HepG2 (cell line): ENCODE measurements at regions not wholly inside any gene's neighbourhood (a gene's known extent, or its start where the extent isn't known, plus 50 kb on each side); places are given as distances from the start of the nearest gene placed in this dataset.

Experiments
- ATAC-seq: fragments of 200-7000 bp; cut with Tn5 transposase; 3 replicates; pipeline ENCODE4 v1.9.1; 2020; ENCODE audit warnings: mild to moderate bottlenecking, moderate library complexity
- BruUV-seq: library from RNA; stranded (reverse); fragments of 400-500 nt; replicated peaks from 2 replicates; lab custom pipeline; 2021; lab: Mats Ljungman, UMichigan
- CTCF ChIA-PET: fragments of 300-600 bp; formaldehyde crosslinking; extraction: SDS; loops from one replicate; lab custom pipeline; 2021; ENCODE audit warnings: low total read pairs, inconsistent platforms, low intra/inter-chr PET ratio; lab: Yijun Ruan, JAX
- POLR2A ChIA-PET: fragments of 350-600 bp; sonication (Branson Sonifier 250); formaldehyde crosslinking; loops from one replicate; lab custom pipeline; 2020; ENCODE audit warnings: antibody characterized with exemption, inconsistent platforms; lab: Yijun Ruan, JAX
- DNase-seq: peaks from one replicate; pipeline ENCODE4 v3.0.0-alpha.2; 2015; ENCODE audit warnings: low spot score
- FAIRE-seq: peaks from 3 replicates; lab custom pipeline; 2011; peaks lifted over from hg19 to GRCh38; lab: Jason Lieb, UNC
- H2AFZ ChIP-seq: one replicate; pipeline ENCODE4 v1.6.1; 2011; ENCODE audit warnings: low read length, inconsistent platforms
- H3K27ac ChIP-seq: fragments of 300-600 bp; 3 replicates; pipeline ENCODE4 v1.8.0; 2011; ENCODE audit warnings: mixed run types, mild to moderate bottlenecking, mixed read lengths, low read length, inconsistent platforms; ENCODE audit not compliant: insufficient read depth; ENCODE audit errors: extremely low read length
- H3K27me3 ChIP-seq, 2 experiments: fragments of 200-600 bp in 1 of 2; 2 replicates in 1 of 2; 3 replicates in 1 of 2; pipeline versions ENCODE4 v1.6.0 to v1.8.0; 2011; ENCODE audit warnings: low read length in 2 of 2, mild to moderate bottlenecking in 2 of 2, moderate library complexity in 2 of 2, inconsistent platforms in 1 of 2; ENCODE audit not compliant: insufficient read depth in 2 of 2, control insufficient read depth in 1 of 2
- H3K36me3 ChIP-seq, 2 experiments: fragments of 200-600 bp in 1 of 2; replicated peaks in 1 of 2; 2 replicates in 1 of 2; 3 replicates in 1 of 2; pipeline versions ENCODE4 v1.5.1 to v1.8.0; 2011; ENCODE audit warnings: low read length in 2 of 2, inconsistent platforms in 1 of 2; ENCODE audit not compliant: insufficient read depth in 2 of 2, control insufficient read depth in 1 of 2
- H3K4me1 ChIP-seq: 2 replicates; pipeline ENCODE4 v1.5.1; 2012; ENCODE audit warnings: low read length, inconsistent platforms; ENCODE audit not compliant: insufficient read depth
- H3K4me2 ChIP-seq: 2 replicates; pipeline ENCODE4 v1.6.0; 2011; ENCODE audit warnings: low read depth, low read length, inconsistent platforms
- H3K4me3 ChIP-seq, 3 experiments: fragments of 200-600 bp in 1 of 3; sonication (generic), shearing (Covaris generic) in 1 of 3; replicated peaks in 1 of 3; 2 replicates each; pipeline ENCODE4 v1.5.1; 2011 to 2016; ENCODE audit warnings: low read length in 3 of 3, inconsistent platforms in 2 of 3, low read depth in 2 of 3, mild to moderate bottlenecking in 2 of 3, control low read depth in 1 of 3, mixed read lengths in 1 of 3; ENCODE audit not compliant: insufficient read depth in 1 of 3
- H3K79me2 ChIP-seq: one replicate; pipeline ENCODE4 v1.6.1; 2011; ENCODE audit warnings: low read length, inconsistent platforms; ENCODE audit not compliant: insufficient read depth
- H3K9ac ChIP-seq: 2 replicates; pipeline ENCODE4 v1.6.0; 2011; ENCODE audit warnings: mild to moderate bottlenecking, low read depth, low read length, inconsistent platforms; ENCODE audit not compliant: insufficient read depth
- H3K9me3 ChIP-seq: 2 replicates; pipeline ENCODE4 v1.5.1; 2012; ENCODE audit warnings: mild to moderate bottlenecking, low read length
- H4K20me1 ChIP-seq: 2 replicates; pipeline ENCODE4 v1.6.0; 2011; ENCODE audit warnings: inconsistent platforms, mild to moderate bottlenecking, low read length, moderate library complexity; ENCODE audit not compliant: insufficient read depth
- ARID5B ChIP-seq: IDR thresholded peaks from 2 replicates; pipeline ENCODE4 v1.4.0; 2020; ENCODE audit warnings: mild to moderate bottlenecking, missing genetic modification reagents
- CTCF ChIP-seq: sonication (generic); formaldehyde crosslinking; IDR thresholded peaks from 2 replicates; pipeline ENCODE4 v1.5.0; 2020; ENCODE audit warnings: mild to moderate bottlenecking, missing genetic modification reagents, moderate library complexity
- JUND ChIP-seq: sonication (generic); formaldehyde crosslinking; IDR thresholded peaks from 2 replicates; pipeline ENCODE4 v1.8.0; 2022; ENCODE audit warnings: mild to moderate bottlenecking, missing genetic modification reagents
- RXRA ChIP-seq: sonication (generic); formaldehyde crosslinking; IDR thresholded peaks from 2 replicates; pipeline ENCODE4 v1.5.1; 2020; ENCODE audit warnings: missing genetic modification reagents
- SSRP1 ChIP-seq: IDR thresholded peaks from 2 replicates; pipeline ENCODE4 v1.6.1; 2016; ENCODE audit warnings: control low read depth
- TIGD3 ChIP-seq: sonication (generic); formaldehyde crosslinking; IDR thresholded peaks from 2 replicates; pipeline ENCODE4 v1.5.1; 2020; ENCODE audit warnings: mild to moderate bottlenecking, missing genetic modification reagents, borderline replicate concordance
- ZNF281 ChIP-seq: sonication (generic); formaldehyde crosslinking; IDR thresholded peaks from 2 replicates; pipeline ENCODE4 v1.4.0; 2020; ENCODE audit warnings: missing genetic modification reagents, borderline replicate concordance
- ZNF496 ChIP-seq: sonication (generic); formaldehyde crosslinking; IDR thresholded peaks from 2 replicates; pipeline ENCODE4 v1.8.1; 2023; ENCODE audit warnings: mild to moderate bottlenecking, moderate library complexity, missing genetic modification reagents; ENCODE audit not compliant: insufficient replicate concordance
- ZNF598 ChIP-seq: sonication (generic); formaldehyde crosslinking; IDR thresholded peaks from 2 replicates; pipeline ENCODE4 v1.5.1; 2020; ENCODE audit warnings: mild to moderate bottlenecking, missing genetic modification reagents, borderline replicate concordance
- ZNF619 ChIP-seq: sonication (generic); formaldehyde crosslinking; IDR thresholded peaks from 2 replicates; pipeline ENCODE4 v1.4.0; 2020; ENCODE audit warnings: mild to moderate bottlenecking, missing genetic modification reagents
- ZNF703 ChIP-seq: sonication (generic); formaldehyde crosslinking; IDR thresholded peaks from 2 replicates; pipeline ENCODE4 v1.5.1; 2020; ENCODE audit warnings: missing genetic modification reagents, mild to moderate bottlenecking, moderate library complexity, borderline replicate concordance
- in situ Hi-C: cut with HindIII; loops from 2 replicates; pipeline ENCODE4 v1.10.0; 2017; ENCODE audit warnings: low pct_unique_long_range_greater_than_20kb; ENCODE audit not compliant: extremely low pct_ligation_motif_present
- intact Hi-C: fragments of 100-400 bp; cut with micrococcal nuclease; formaldehyde crosslinking; loops from one replicate; pipeline ENCODE4 v1.10.0; 2022; ENCODE audit not compliant: unreplicated experiment

DNA sequence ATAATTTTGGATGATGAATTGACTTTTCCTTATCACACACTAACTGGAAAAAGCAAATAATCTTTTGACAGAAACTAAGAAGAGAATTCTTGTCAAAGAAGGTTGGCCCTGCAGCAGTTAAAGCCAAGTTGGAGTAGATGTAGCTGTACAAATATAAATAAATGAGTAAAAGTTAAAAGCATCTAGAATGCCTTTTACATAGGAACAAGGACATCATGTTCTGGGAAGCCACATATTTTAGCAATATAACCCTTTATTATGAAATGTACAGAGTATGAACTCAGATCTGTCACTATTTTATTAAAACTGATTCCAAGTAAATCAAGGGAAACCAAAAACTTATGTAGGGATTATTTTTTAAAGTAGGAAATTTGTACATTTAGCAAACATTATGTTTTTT lies 269.4 kb upstream of the FAT4 start:
- ChIA-PET POLR2A (no interaction called here), CTCF (no interaction called here)
- no peak for FAIRE-seq

More for the DNA sequence above, 269.4 kb upstream of the FAT4 start:
- no peaks in the 10 kb centered on the region for H3K36me3 ChIP-seq
- H3K4me2 ChIP-seq, result no peak overlapping the region
- H3K27ac ChIP-seq, result no peak overlapping the region
- H4K20me1 ChIP-seq, result no peaks in the 10 kb centered on the region
- ATAC-seq, result no peak
- no peaks in the 10 kb centered on the region for H3K4me1 ChIP-seq
- TF ChIP-seq ZNF703, result no peak
- no peak for TF ChIP-seq SSRP1 (CRISPR knock-in tag)
- no peak for TF ChIP-seq TIGD3 (CRISPR knock-in tag)
- TF ChIP-seq ZNF496 (CRISPR knock-in tag), result no peak
- TF ChIP-seq ZNF281 (CRISPR knock-in tag), result no peak
- no peak for TF ChIP-seq CTCF
- TF ChIP-seq ZNF619 (CRISPR knock-in tag), result no peak
- TF ChIP-seq ARID5B (CRISPR knock-in tag), result no peak
- no peak for TF ChIP-seq ZNF598
- TF ChIP-seq JUND (CRISPR knock-in tag), result no peak
- no peak for TF ChIP-seq RXRA
- in situ Hi-C loops, result no loop called here
- no peak for DNase-seq
- H3K27me3 ChIP-seq, result 0 out of 5 replicates have a peak, but pooled peaks cover 0 to 1% of the 10 kb centered on the region in 2 experiments
- H3K4me3 ChIP-seq, result no peak overlapping the region
- no peak overlapping the region for H3K9ac ChIP-seq
- H3K79me2 ChIP-seq, result no peaks in the 10 kb centered on the region
- no TSS peak for BruUV-seq
- no peak overlapping the region for H2AFZ ChIP-seq
- no peaks in the 10 kb centered on the region for H3K9me3 ChIP-seq
- intact Hi-C loops, result no loop called here
